ENCODE measurements at regions not wholly inside any gene's neighbourhood (a gene's known extent, or its start where the extent isn't known, plus 50 kb on each side); places are given as distances from the start of the nearest gene placed in this dataset.

GRCh38 chr12:85441741-85442140 is 161.7 kb downstream of the ALX1 start:
- intact Hi-C loops (cut with micrococcal nuclease) = loop anchor here (1.0 to 2.0 kb wide), 2 partner anchors 131 to 286 kb away; no protein-coding TSS in a partner anchor

More at GRCh38 chr12:85441741-85442140, 161.7 kb downstream of the ALX1 start:
- Histone ChIP-seq H3K4me1 (ENCODE audit: control insufficient read depth, extremely low read depth, insufficient read depth, low read length) (no peaks in the 10 kb centered on the region), H4K20me1 (replicated peaks; ENCODE audit: control insufficient read depth, extremely low read depth, insufficient read depth, low read length) (no peaks in the 10 kb centered on the region), H3K27ac (ENCODE audit: insufficient read depth, low read depth, low read length) (no peak overlapping the region), H3K4me3 (replicated peaks in 1 of 3; ENCODE audit: insufficient read depth in 1 of 3, low read depth in 1 of 3, low read length in 3 of 3) (no peak overlapping the region), H3K9ac (replicated peaks; ENCODE audit: extremely low read depth, insufficient read depth, low read length) (no peak overlapping the region), H3K9me1 (replicated peaks; ENCODE audit: control insufficient read depth, extremely low read depth, insufficient read depth, low read length) (no peaks in the 10 kb centered on the region), H3K4me2 (ENCODE audit: insufficient read depth, low read length) (no peak overlapping the region), H3K36me3 (ENCODE audit: control insufficient read depth in 2 of 2, extremely low read depth in 1 of 2, insufficient read depth in 2 of 2, low read length in 2 of 2) (no peaks in the 10 kb centered on the region), H3K27me3 (ENCODE audit: control insufficient read depth in 2 of 2, insufficient read depth in 2 of 2, low read length in 2 of 2) (no peaks in the 10 kb centered on the region), H3K79me2 (ENCODE audit: control insufficient read depth, insufficient read depth, low read length) (no peaks in the 10 kb centered on the region), H2AFZ (ENCODE audit: low read depth, low read length) (no peak overlapping the region), H3K9me3 (replicated peaks; ENCODE audit: control insufficient read depth, insufficient read depth, low read length) (no peaks in the 10 kb centered on the region)
- POLR2A ChIA-PET = no interaction called here
- FAIRE-seq = peak; percentile 67
- dilution Hi-C loops (cut with MboI; ENCODE audit: extremely low pct_ligation_motif_present, low sequenced_read_pairs) = loop anchor here (25.0 kb wide), 1 partner anchor 279 kb away; no protein-coding TSS in a partner anchor
- no TSS peak for BruUV-seq (replicated peaks)
- peak in 1 of 2 donors; percentile 43 for TF ChIP-seq CTCF (IDR thresholded peaks at IDR 0.05; ENCODE audit: extremely low read depth in 1 of 2, insufficient read depth in 1 of 2, low read depth in 1 of 2, low read length in 2 of 2)
- no peak for TF ChIP-seq POLR2AphosphoS5 (IDR thresholded peaks at IDR 0.05; ENCODE audit: insufficient read depth, low read depth, low read length)
- peak; percentile 52 for DNase-seq (ENCODE audit: low read depth, low spot score)
- CTCF ChIA-PET = interaction anchor here (0.6 to 2.1 kb wide), 24 partner anchors 10 to 425 kb away, joined by 3 to 34 read pairs (median 4); partner anchors contain the start of gene ALX1
